Activated CD4-positive, alpha-beta T cell treated with anti-CD3 and anti-CD28 coated beads for 36 hours (primary cell): ENCODE measurements at regions not wholly inside any gene's neighbourhood (a gene's known extent, or its start where the extent isn't known, plus 50 kb on each side); places are given as distances from the start of the nearest gene placed in this dataset.
A peak's percentile ranks its signal among the peaks of the same experiment; 100 is the strongest.

Source experiments
- ATAC-seq: fragments of 200-7000 bp; cut with Tn5 transposase; one replicate; pipeline ENCODE4 v1.10.0; 2021; ENCODE audit warnings: mild to moderate bottlenecking, moderate library complexity
- CTCF ChIA-PET: fragments of 350-600 bp; sonication (Branson Sonifier 250); formaldehyde crosslinking; loops from one replicate; lab custom pipeline; 2021; ENCODE audit warnings: antibody characterized with exemption; lab: Charles Lee
- POLR2A ChIA-PET: fragments of 350-600 bp; sonication (Branson Sonifier 250); formaldehyde crosslinking; loops from one replicate; lab custom pipeline; 2021; ENCODE audit warnings: antibody characterized with exemption, inconsistent platforms; lab: Charles Lee
- DNase-seq: peaks from one replicate; pipeline ENCODE4 v3.0.0-alpha.2; 2020
- H3K27ac Mint-ChIP-seq: one replicate; pipeline ENCODE4 v1.8.0; 2021; ENCODE audit warnings: mixed read lengths
- H3K27me3 Mint-ChIP-seq: one replicate; pipeline ENCODE4 v1.8.0; 2021; ENCODE audit warnings: mixed read lengths
- H3K36me3 Mint-ChIP-seq: one replicate; pipeline ENCODE4 v1.8.0; 2021; ENCODE audit warnings: low read depth, mixed read lengths
- H3K4me1 Mint-ChIP-seq: one replicate; pipeline ENCODE4 v1.8.0; 2021; ENCODE audit warnings: mixed read lengths
- H3K4me3 Mint-ChIP-seq: one replicate; pipeline ENCODE4 v1.8.0; 2021; ENCODE audit warnings: mild to moderate bottlenecking, moderate library complexity, mixed read lengths
- H3K9me3 Mint-ChIP-seq: one replicate; pipeline ENCODE4 v1.8.0; 2021; ENCODE audit warnings: low read depth, mixed read lengths
- intact Hi-C, 2 experiments: fragments of 100-400 bp; cut with DNase I in 1 of 2; cut with micrococcal nuclease in 1 of 2; formaldehyde crosslinking; loops; one replicate each; pipeline versions ENCODE4 v1.14.2 to v1.15.1; 2022 to 2024; cut with DNase I, micrococcal nuclease

GRCh38 chr16:79776243-79776847, 175.8 kb upstream of the MAF start:
- H3K36me3 Mint-ChIP-seq: no peaks in the 10 kb centered on the region
- ChIA-PET CTCF (no interaction called here), POLR2A (no interaction called here)
- H3K4me3 Mint-ChIP-seq: no peak overlapping the region
- H3K9me3 Mint-ChIP-seq: no peaks in the 10 kb centered on the region
- H3K4me1 Mint-ChIP-seq: no peaks in the 10 kb centered on the region
- DNase-seq (no peak), ATAC-seq (no peak)
- H3K27ac Mint-ChIP-seq: no peak overlapping the region
- intact Hi-C loops: loop anchor here in 1 of 2 experiments (10.0 kb wide), 1 partner anchor 692 kb away; no protein-coding TSS in a partner anchor
- H3K27me3 Mint-ChIP-seq: peaks cover 10% of the 10 kb centered on the region

- CTCF ChIA-PET: no interaction called here
These were observed 172.2 kb upstream of the MAF start for GRCh38 chr16:79772784-79773183.

GRCh38 chr16:79772048-79772447, 171.5 kb upstream of the MAF start:
- Mint-ChIP-seq H3K27me3 (peaks cover 5% of the 10 kb centered on the region), H3K9me3 (no peaks in the 10 kb centered on the region), H3K36me3 (no peaks in the 10 kb centered on the region), H3K4me1 (peaks cover 13% of the 10 kb centered on the region), H3K4me3 (no peak overlapping the region), H3K27ac (no peak overlapping the region)
- no peak for ATAC-seq
- ChIA-PET CTCF (interaction anchor here (0.5 kb wide), 1 partner anchor 170 kb away, joined by 5 read pairs; no protein-coding TSS in a partner anchor), POLR2A (interaction anchor here (0.6 kb wide), 1 partner anchor 1923 kb away, joined by 3 read pairs; no protein-coding TSS in a partner anchor)
- intact Hi-C loops: loop anchor here in 1 of 2 experiments (10.0 kb wide), 1 partner anchor 687 kb away; no protein-coding TSS in a partner anchor
- DNase-seq: no peak

More at GRCh38 chr16:79772784-79773183, 172.2 kb upstream of the MAF start:
- DNase-seq (no peak), ATAC-seq (no peak)
- H3K27me3 Mint-ChIP-seq: peaks cover 5% of the 10 kb centered on the region
- no peak overlapping the region for H3K4me3 Mint-ChIP-seq
- no peaks in the 10 kb centered on the region for H3K9me3 Mint-ChIP-seq
- peaks cover 13% of the 10 kb centered on the region for H3K4me1 Mint-ChIP-seq
- POLR2A ChIA-PET: no interaction called here
- intact Hi-C loops: loop anchor here in 1 of 2 experiments (10.0 kb wide), 1 partner anchor 688 kb away; no protein-coding TSS in a partner anchor
- H3K36me3 Mint-ChIP-seq: no peaks in the 10 kb centered on the region
- H3K27ac Mint-ChIP-seq: no peak overlapping the region

GRCh38 chr16:79770244-79771064, 169.9 kb upstream of the MAF start:
- intact Hi-C loops: loop anchor here in 1 of 2 experiments (1.0 to 10.0 kb wide), 3 partner anchors 73 to 686 kb away; partner anchors contain the start of gene MAF
- Mint-ChIP-seq H3K27me3 (peaks cover 3% of the 10 kb centered on the region), H3K9me3 (no peaks in the 10 kb centered on the region), H3K36me3 (no peaks in the 10 kb centered on the region), H3K4me1 (peaks cover 13% of the 10 kb centered on the region), H3K27ac (peak overlapping the region; percentile 83), H3K4me3 (peak overlapping the region; percentile 77)
- DNase-seq (peak; percentile 88), ATAC-seq (peak; percentile 100)
- ChIA-PET CTCF (interaction anchor here (0.5 to 0.6 kb wide), 2 partner anchors 11 to 663 kb away, joined by 3 read pairs; no protein-coding TSS in a partner anchor), POLR2A (no interaction called here)

GRCh38 chr16:79769928-79770243, 169.3 kb upstream of the MAF start:
- Mint-ChIP-seq H3K36me3 (no peaks in the 10 kb centered on the region), H3K27ac (peak overlapping the region; percentile 83), H3K27me3 (peaks cover 3% of the 10 kb centered on the region), H3K4me3 (peak overlapping the region; percentile 77), H3K9me3 (no peaks in the 10 kb centered on the region), H3K4me1 (peaks cover 13% of the 10 kb centered on the region)
- intact Hi-C loops: loop anchor here in 1 of 2 experiments (1.0 to 10.0 kb wide), 3 partner anchors 73 to 685 kb away; partner anchors contain the start of gene MAF
- ATAC-seq: no peak
- POLR2A ChIA-PET: no interaction called here
- no peak for DNase-seq
- CTCF ChIA-PET: interaction anchor here (0.6 kb wide), 1 partner anchor 11 kb away, joined by 3 read pairs; no protein-coding TSS in a partner anchor

- ATAC-seq: no peak
- DNase-seq: no peak
- peak overlapping the region; percentile 77 for H3K4me3 Mint-ChIP-seq
- no peaks in the 10 kb centered on the region for H3K9me3 Mint-ChIP-seq
- intact Hi-C loops: no loop called here
- H3K36me3 Mint-ChIP-seq: no peaks in the 10 kb centered on the region
- H3K4me1 Mint-ChIP-seq: peaks cover 13% of the 10 kb centered on the region
- H3K27me3 Mint-ChIP-seq: peaks cover 3% of the 10 kb centered on the region
- H3K27ac Mint-ChIP-seq: no peak overlapping the region
- ChIA-PET CTCF (no interaction called here), POLR2A (no interaction called here)
These were observed 168.9 kb upstream of the MAF start for GRCh38 chr16:79769270-79769927.

- no peak overlapping the region for H3K27ac Mint-ChIP-seq
- ChIA-PET POLR2A (no interaction called here), CTCF (no interaction called here)
- peaks cover 13% of the 10 kb centered on the region for H3K4me1 Mint-ChIP-seq
- H3K4me3 Mint-ChIP-seq: no peak overlapping the region
- no peaks in the 10 kb centered on the region for H3K36me3 Mint-ChIP-seq
- intact Hi-C loops: no loop called here
- peaks cover 3% of the 10 kb centered on the region for H3K27me3 Mint-ChIP-seq
- no peaks in the 10 kb centered on the region for H3K9me3 Mint-ChIP-seq
- DNase-seq: no peak
- no peak for ATAC-seq
These were observed 167.9 kb upstream of the MAF start for GRCh38 chr16:79768276-79768970.

- peaks cover 13% of the 10 kb centered on the region for H3K4me1 Mint-ChIP-seq
- peaks cover 3% of the 10 kb centered on the region for H3K27me3 Mint-ChIP-seq
- no peaks in the 10 kb centered on the region for H3K9me3 Mint-ChIP-seq
- H3K27ac Mint-ChIP-seq: no peak overlapping the region
- DNase-seq (no peak), ATAC-seq (no peak)
- no peak overlapping the region for H3K4me3 Mint-ChIP-seq
- POLR2A ChIA-PET: no interaction called here
- no peaks in the 10 kb centered on the region for H3K36me3 Mint-ChIP-seq
- intact Hi-C loops: no loop called here
- CTCF ChIA-PET: no interaction called here
These were observed 167.1 kb upstream of the MAF start for GRCh38 chr16:79767421-79768275.

- Mint-ChIP-seq H3K36me3 (no peaks in the 10 kb centered on the region), H3K27me3 (no peaks in the 10 kb centered on the region), H3K27ac (no peak overlapping the region), H3K4me1 (peaks cover 12% of the 10 kb centered on the region), H3K4me3 (no peak overlapping the region), H3K9me3 (no peaks in the 10 kb centered on the region)
- DNase-seq (no peak), ATAC-seq (no peak)
- intact Hi-C loops: no loop called here
- ChIA-PET POLR2A (no interaction called here), CTCF (no interaction called here)
These were observed 165.4 kb upstream of the MAF start for GRCh38 chr16:79765901-79766394.

GRCh38 chr16:79765431-79765830, 164.9 kb upstream of the MAF start:
- Mint-ChIP-seq H3K4me3 (no peak overlapping the region), H3K4me1 (peaks cover 7% of the 10 kb centered on the region), H3K36me3 (no peaks in the 10 kb centered on the region), H3K27me3 (no peaks in the 10 kb centered on the region), H3K27ac (no peak overlapping the region), H3K9me3 (no peaks in the 10 kb centered on the region)
- DNase-seq (no peak), ATAC-seq (no peak)
- CTCF ChIA-PET: no interaction called here
- POLR2A ChIA-PET: interaction anchor here (0.6 kb wide), 1 partner anchor 1405 kb away, joined by 3 read pairs; no protein-coding TSS in a partner anchor
- intact Hi-C loops: no loop called here
